Erythroblast (primary cell): ENCODE measurements at regions not wholly inside any gene's neighbourhood (a gene's known extent, or its start where the extent isn't known, plus 50 kb on each side); places are given as distances from the start of the nearest gene placed in this dataset.

ENCODE experiments used
- GATA1 ChIP-seq: IDR thresholded peaks from 2 replicates; pipeline ENCODE4 v1.6.1; 2011; ENCODE audit warnings: low read depth, mild to moderate bottlenecking, control low read depth, low read length, moderate library complexity
- POLR2A ChIP-seq: IDR thresholded peaks from 2 replicates; pipeline ENCODE4 v1.6.1; 2011; ENCODE audit warnings: mild to moderate bottlenecking, low read length

- no peak for TF ChIP-seq POLR2A
- no peak for TF ChIP-seq GATA1
Observed at GRCh38 chr17:77548967-77549366, 408.2 kb downstream of the SEC14L1 start.
